K562 (cell line): ENCODE measurements at regions not wholly inside any gene's neighbourhood (a gene's known extent, or its start where the extent isn't known, plus 50 kb on each side); places are given as distances from the start of the nearest gene placed in this dataset.

Experiments used
- ATAC-seq: fragments of 200-7000 bp; cut with Tn5 transposase; 3 replicates; pipeline ENCODE4 v1.9.1; 2020; ENCODE audit warnings: moderate library complexity
- BruUV-seq: library from RNA; stranded (reverse); fragments of 400-500 nt; replicated peaks from 2 replicates; lab custom pipeline; 2021; lab: Mats Ljungman, UMichigan
- CTCF ChIA-PET: fragments of 300-600 bp; formaldehyde crosslinking; extraction: SDS; loops from one replicate; lab custom pipeline; 2021; ENCODE audit warnings: low intra/inter-chr PET ratio; lab: Yijun Ruan, JAX
- POLR2A ChIA-PET: fragments of 300-600, 350-650 bp; sonication (Branson Sonifier 250); formaldehyde crosslinking; extraction: SDS; loops from one replicate; lab custom pipeline; 2021; ENCODE audit warnings: antibody characterized with exemption, inconsistent platforms; lab: Yijun Ruan, JAX
- DNase-seq, 4 experiments: peaks; one replicate each; pipeline versions ENCODE4 v3.0.0 to v3.0.0-alpha.2; 2011 to 2018; ENCODE audit warnings: low spot score in 3 of 4, mixed read lengths in 3 of 4; ENCODE audit errors: extremely low read depth in 1 of 4
- FAIRE-seq: peaks from 2 replicates; lab custom pipeline; 2011; peaks lifted over from hg19 to GRCh38; lab: Jason Lieb, UNC
- H2AFZ ChIP-seq: 2 replicates; pipeline ENCODE4 v1.6.0; 2011; ENCODE audit warnings: low read depth, low read length, control low read depth, inconsistent platforms
- H3K27ac ChIP-seq: fragments of 200-600 bp; 3 replicates; pipeline ENCODE4 v1.8.0; 2011; ENCODE audit warnings: low read depth, mild to moderate bottlenecking, control low read depth, inconsistent platforms, low read length, moderate library complexity, mixed read lengths; ENCODE audit errors: extremely low read depth
- H3K27me3 ChIP-seq, 2 experiments: fragments of 300-600 bp in 1 of 2; 2 replicates in 1 of 2; 3 replicates in 1 of 2; pipeline versions ENCODE4 v1.6.0 to v1.8.0; 2011; ENCODE audit warnings: inconsistent platforms in 2 of 2, low read length in 2 of 2, mild to moderate bottlenecking in 1 of 2, mixed read lengths in 1 of 2, moderate library complexity in 1 of 2; ENCODE audit not compliant: control insufficient read depth in 2 of 2, insufficient read depth in 2 of 2
- H3K36me3 ChIP-seq: fragments of 300-600 bp; 3 replicates; pipeline ENCODE4 v1.8.0; 2011; ENCODE audit warnings: mild to moderate bottlenecking, low read length, inconsistent platforms; ENCODE audit not compliant: control insufficient read depth, insufficient read depth
- H3K4me1 ChIP-seq, 2 experiments: fragments of 200-600 bp in 1 of 2; replicated peaks in 1 of 2; 2 replicates in 1 of 2; 3 replicates in 1 of 2; pipeline versions ENCODE4 v1.5.1 to v1.8.0; 2011; ENCODE audit warnings: inconsistent platforms in 2 of 2, low read length in 2 of 2, mild to moderate bottlenecking in 1 of 2, mixed read lengths in 1 of 2, moderate library complexity in 1 of 2; ENCODE audit not compliant: control insufficient read depth in 2 of 2, insufficient read depth in 2 of 2
- H3K4me2 ChIP-seq: 2 replicates; pipeline ENCODE4 v1.6.1; 2011; ENCODE audit warnings: low read length, control low read depth, inconsistent platforms, mixed read lengths; ENCODE audit not compliant: insufficient read depth
- H3K4me3 ChIP-seq: fragments of 200-600 bp; sonication (generic), shearing (Covaris generic); 2 replicates; pipeline ENCODE4 v1.5.1; 2016; ENCODE audit warnings: control low read depth, inconsistent platforms
- H3K79me2 ChIP-seq: fragments of 200-600 bp; 3 replicates; pipeline ENCODE4 v1.8.0; 2011; ENCODE audit warnings: low read length, inconsistent platforms; ENCODE audit not compliant: control insufficient read depth, insufficient read depth
- H3K9ac ChIP-seq, 2 experiments: 2 replicates each; pipeline versions ENCODE4 v1.6.0 to v1.6.1; 2011; ENCODE audit warnings: low read depth in 2 of 2, low read length in 2 of 2, control low read depth in 1 of 2, inconsistent platforms in 1 of 2, mild to moderate bottlenecking in 1 of 2, mixed read lengths in 1 of 2; ENCODE audit not compliant: insufficient read depth in 1 of 2
- H3K9me1 ChIP-seq: one replicate; pipeline ENCODE4 v1.6.0; 2011; ENCODE audit warnings: inconsistent platforms, mild to moderate bottlenecking, low read length, moderate library complexity; ENCODE audit not compliant: control insufficient read depth, insufficient read depth
- H3K9me3 ChIP-seq: replicated peaks from 2 replicates; pipeline ENCODE4 v1.5.1; 2011; ENCODE audit warnings: low read depth, low read length, inconsistent platforms; ENCODE audit not compliant: control insufficient read depth, insufficient read depth
- H4K20me1 ChIP-seq: replicated peaks from 2 replicates; pipeline ENCODE4 v1.6.1; 2011; ENCODE audit warnings: low read length, inconsistent platforms, mixed read lengths; ENCODE audit not compliant: control insufficient read depth, insufficient read depth
- LEF1 ChIP-seq: fragments of 450-650 bp; IDR thresholded peaks from 2 replicates; pipeline ENCODE4 v1.6.1; 2016; ENCODE audit warnings: mild to moderate bottlenecking
- MCM7 ChIP-seq, 2 experiments: fragments of 450-650 bp; IDR thresholded peaks; 2 replicates each; pipeline ENCODE4 v1.6.1; 2016 to 2018
- POLR2AphosphoS5 ChIP-seq: IDR thresholded peaks from 2 replicates; pipeline ENCODE4 v1.6.1; 2011; ENCODE audit warnings: mild to moderate bottlenecking, low read depth, low read length, moderate library complexity; ENCODE audit not compliant: control insufficient read depth, insufficient read depth
- SIRT6 ChIP-seq: IDR thresholded peaks from one replicate; pipeline ENCODE4 v1.6.1; 2012; ENCODE audit warnings: low read depth, mild to moderate bottlenecking, control low read depth, inconsistent platforms, low read length, moderate library complexity
- ZNF134 ChIP-seq: fragments of 250-450 bp; sonication (Bioruptor Pico); conservative IDR thresholded peaks from 2 replicates; pipeline ENCODE4 v1.4.0; 2020
- ZSCAN29 ChIP-seq: fragments of 450-650 bp; IDR thresholded peaks from 2 replicates; pipeline ENCODE4 v1.6.1; 2017
- WGBS: fragments of 100-300 bp; shearing (Covaris generic); methylation state at CpG from one replicate; pipeline ENCODE4 v1.1.6; 2016; ENCODE audit warnings: low coverage, mixed read lengths; ENCODE audit not compliant: insufficient coverage; ENCODE audit errors: missing lambda C conversion rate; 5-methylcytosine and 5-hydroxymethylcytosine counted together
- in situ Hi-C: fragments of 300-500 bp; cut with MboI; formaldehyde crosslinking; loops from 4 replicates; pipeline ENCODE4 v1.15.0; 2018; ENCODE audit warnings: inconsistent platforms, mixed read lengths
- intact Hi-C: fragments of 100-400 bp; cut with micrococcal nuclease; formaldehyde crosslinking; loops from 2 replicates; pipeline ENCODE4 v1.14.2; 2022
- TF ChIP-seq, protein P1 (sequence below): fragments of 450-650 bp; formaldehyde crosslinking; IDR thresholded peaks from 2 replicates; pipeline ENCODE4 v1.4.0; 2020; ENCODE audit warnings: mild to moderate bottlenecking, moderate library complexity
- TF ChIP-seq, protein P2 (sequence below): fragments of 200-800 bp; sonication (Bioruptor generic); IDR thresholded peaks from 2 replicates; pipeline ENCODE4 v1.6.1; 2017; ENCODE audit warnings: missing genetic modification characterization, missing compliant biosample characterization

DNA sequence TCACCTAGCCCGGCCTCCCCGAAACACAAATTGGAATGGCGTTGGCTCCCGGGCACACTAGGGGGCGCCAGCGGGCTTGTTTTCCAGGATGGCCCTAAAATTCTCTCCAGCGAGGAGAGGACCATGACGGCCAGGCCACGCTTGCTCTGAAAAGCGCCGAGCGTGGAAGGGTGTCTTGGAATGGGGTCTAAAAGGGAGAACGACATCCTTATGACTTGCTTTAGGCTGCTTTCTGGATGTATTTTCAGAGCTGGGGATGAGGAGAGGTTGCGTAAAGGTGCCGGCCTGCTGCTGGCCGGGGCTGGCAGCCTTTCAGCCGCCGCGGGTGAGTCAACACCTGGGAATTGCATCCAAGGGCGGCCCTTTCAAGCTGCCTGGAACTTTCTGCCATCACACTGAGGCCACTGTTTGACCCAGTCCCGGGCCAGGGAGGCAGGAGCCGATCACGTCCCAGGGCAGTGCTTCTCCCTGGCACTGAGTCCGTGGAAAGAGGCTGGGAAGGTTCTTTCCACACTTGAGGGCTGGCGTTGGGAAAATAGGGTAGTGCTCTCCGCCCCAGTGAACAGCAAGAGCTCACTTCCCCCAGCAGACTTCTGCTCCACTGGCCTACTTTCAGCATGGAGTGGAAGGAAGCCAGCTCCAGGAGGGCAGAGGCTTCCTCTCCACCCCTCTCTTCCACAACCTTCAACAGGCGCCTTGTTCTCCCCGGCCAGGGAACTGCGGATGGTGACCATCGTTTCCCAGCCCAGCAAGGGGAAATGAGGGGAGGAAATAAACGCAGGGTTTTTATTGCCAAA, 216.2 kb downstream of the TTC8 start (continued):
- TF ChIP-seq, protein P1, sequence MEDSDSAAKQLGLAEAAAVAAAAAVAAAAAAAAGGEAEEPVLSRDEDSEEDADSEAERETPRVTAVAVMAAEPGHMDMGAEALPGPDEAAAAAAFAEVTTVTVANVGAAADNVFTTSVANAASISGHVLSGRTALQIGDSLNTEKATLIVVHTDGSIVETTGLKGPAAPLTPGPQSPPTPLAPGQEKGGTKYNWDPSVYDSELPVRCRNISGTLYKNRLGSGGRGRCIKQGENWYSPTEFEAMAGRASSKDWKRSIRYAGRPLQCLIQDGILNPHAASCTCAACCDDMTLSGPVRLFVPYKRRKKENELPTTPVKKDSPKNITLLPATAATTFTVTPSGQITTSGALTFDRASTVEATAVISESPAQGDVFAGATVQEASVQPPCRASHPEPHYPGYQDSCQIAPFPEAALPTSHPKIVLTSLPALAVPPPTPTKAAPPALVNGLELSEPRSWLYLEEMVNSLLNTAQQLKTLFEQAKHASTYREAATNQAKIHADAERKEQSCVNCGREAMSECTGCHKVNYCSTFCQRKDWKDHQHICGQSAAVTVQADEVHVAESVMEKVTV: peak; percentile 58; the same call in 1 of the 2 replicates
- no peak for TF ChIP-seq ZNF134 (CRISPR knock-in tag)
- TF ChIP-seq, all 486 proteins: peak for 6

DNA sequence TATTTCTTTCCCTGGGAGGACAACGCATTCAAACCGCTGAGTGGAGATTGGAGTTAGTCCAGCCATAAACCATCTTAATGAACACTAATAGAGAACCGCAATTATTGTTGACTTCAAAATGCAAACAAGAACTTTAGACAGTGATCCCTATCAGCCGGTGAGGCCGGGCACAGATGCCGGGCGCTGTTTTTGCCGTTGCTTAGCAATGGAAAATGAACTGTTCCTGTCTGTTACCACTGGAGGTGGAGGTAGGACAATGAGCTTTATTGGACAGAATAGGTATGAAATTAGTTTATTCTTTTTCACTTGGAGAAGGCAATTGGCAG, 216.8 kb downstream of the TTC8 start:
- intact Hi-C loops (loop anchor here (2.0 to 5.0 kb wide), 3 partner anchors 136 to 874 kb away; no protein-coding TSS in a partner anchor), in situ Hi-C loops (loop anchor here (5.0 kb wide), 1 partner anchor 876 kb away; no protein-coding TSS in a partner anchor)
- Histone ChIP-seq H2AFZ (no peak overlapping the region), H3K9ac (no peak overlapping the region), H3K4me2 (no peak overlapping the region), H3K9me1 (no peaks in the 10 kb centered on the region), H3K4me3 (no peak overlapping the region), H3K27me3 (no peaks in the 10 kb centered on the region), H3K4me1 (peaks cover 0 to 3% of the 10 kb centered on the region in 2 experiments; a peak in 2 of 5 replicates), H3K36me3 (no peaks in the 10 kb centered on the region)
- ATAC-seq (no peak), FAIRE-seq (no peak), DNase-seq (no peak)
- ChIA-PET CTCF (no interaction called here), POLR2A (no interaction called here)
- BruUV-seq: no TSS peak
- WGBS: 17% methylated on average over 6 of the region's 8 CpGs
- TF ChIP-seq MCM7 (IDR thresholded peaks at IDR 0.05) (no peak), SIRT6 (no peak), POLR2AphosphoS5 (no peak), LEF1 (no peak), ZSCAN29 (no peak)
- TF ChIP-seq, protein P2, sequence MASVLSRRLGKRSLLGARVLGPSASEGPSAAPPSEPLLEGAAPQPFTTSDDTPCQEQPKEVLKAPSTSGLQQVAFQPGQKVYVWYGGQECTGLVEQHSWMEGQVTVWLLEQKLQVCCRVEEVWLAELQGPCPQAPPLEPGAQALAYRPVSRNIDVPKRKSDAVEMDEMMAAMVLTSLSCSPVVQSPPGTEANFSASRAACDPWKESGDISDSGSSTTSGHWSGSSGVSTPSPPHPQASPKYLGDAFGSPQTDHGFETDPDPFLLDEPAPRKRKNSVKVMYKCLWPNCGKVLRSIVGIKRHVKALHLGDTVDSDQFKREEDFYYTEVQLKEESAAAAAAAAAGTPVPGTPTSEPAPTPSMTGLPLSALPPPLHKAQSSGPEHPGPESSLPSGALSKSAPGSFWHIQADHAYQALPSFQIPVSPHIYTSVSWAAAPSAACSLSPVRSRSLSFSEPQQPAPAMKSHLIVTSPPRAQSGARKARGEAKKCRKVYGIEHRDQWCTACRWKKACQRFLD (CRISPR knock-in tag): no peak
- TF ChIP-seq, all 486 proteins: peak for 0
- H3K27ac ChIP-seq: no peak overlapping the region
- no peaks in the 10 kb centered on the region for H3K9me3 ChIP-seq
- no peaks in the 10 kb centered on the region for H4K20me1 ChIP-seq
- no peaks in the 10 kb centered on the region for H3K79me2 ChIP-seq
